H54 (cell line): ENCODE measurements at regions not wholly inside any gene's neighbourhood (a gene's known extent, or its start where the extent isn't known, plus 50 kb on each side); places are given as distances from the start of the nearest gene placed in this dataset.

Experiments used
- DNase-seq: peaks from one replicate; pipeline ENCODE4 v3.0.0; 2011; ENCODE audit warnings: low spot score, mixed read lengths; ENCODE audit not compliant: insufficient read length
- FAIRE-seq: peaks from 3 replicates; lab custom pipeline; 2011; peaks lifted over from hg19 to GRCh38; lab: Jason Lieb, UNC
- POLR2A ChIP-seq: IDR thresholded peaks from 2 replicates; pipeline ENCODE4 v1.6.1; 2011; ENCODE audit warnings: low read depth, mild to moderate bottlenecking, low read length

DNA sequence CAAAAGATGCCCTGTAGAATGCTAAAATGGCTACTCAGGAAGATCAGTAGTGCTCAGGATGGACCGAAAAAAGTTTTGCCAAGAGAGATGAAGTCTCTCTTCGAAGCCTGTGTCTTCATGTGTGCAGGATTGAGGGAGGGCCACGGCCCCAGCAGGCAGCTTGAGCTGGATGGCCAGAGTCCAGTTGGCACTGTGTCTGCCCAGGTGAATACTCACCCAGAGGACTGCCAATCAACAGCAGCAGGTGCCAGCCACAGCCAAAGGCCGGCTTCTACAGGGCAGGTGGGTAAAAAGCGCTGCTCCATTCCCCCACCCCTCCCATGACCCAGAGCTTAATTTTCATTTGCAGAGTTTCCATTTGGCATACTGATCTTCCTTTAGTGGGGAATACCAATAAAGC, 287.9 kb upstream of the ZNF608 start:
- FAIRE-seq, result no peak
- no peak for TF ChIP-seq POLR2A
- DNase-seq, result no peak

GRCh38 chr5:125036494-125036893, 290.1 kb upstream of the ZNF608 start:
- no peak for DNase-seq
- no peak for TF ChIP-seq POLR2A
- no peak for FAIRE-seq

DNA sequence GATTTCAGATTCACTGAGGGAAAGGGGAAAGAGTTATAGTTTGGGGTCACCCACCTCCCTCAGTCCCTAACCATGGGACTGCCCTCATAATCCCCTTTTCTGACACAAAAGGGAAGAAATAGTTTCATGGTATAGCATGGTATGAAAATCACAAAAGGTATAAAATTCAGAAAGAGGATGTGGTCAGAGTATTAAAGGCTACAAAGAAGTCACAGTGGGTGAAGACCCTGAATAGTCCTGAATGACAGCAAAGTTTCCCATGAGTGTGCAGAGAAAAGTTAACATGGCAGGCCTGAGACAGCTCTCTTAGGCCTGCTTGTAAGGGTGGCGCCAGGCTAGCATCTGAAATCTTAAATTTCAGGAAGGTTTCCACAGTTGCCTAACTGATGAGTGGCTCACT, 290.6 kb upstream of the ZNF608 start:
- FAIRE-seq (no peak), DNase-seq (no peak)
- TF ChIP-seq POLR2A, result no peak

DNA sequence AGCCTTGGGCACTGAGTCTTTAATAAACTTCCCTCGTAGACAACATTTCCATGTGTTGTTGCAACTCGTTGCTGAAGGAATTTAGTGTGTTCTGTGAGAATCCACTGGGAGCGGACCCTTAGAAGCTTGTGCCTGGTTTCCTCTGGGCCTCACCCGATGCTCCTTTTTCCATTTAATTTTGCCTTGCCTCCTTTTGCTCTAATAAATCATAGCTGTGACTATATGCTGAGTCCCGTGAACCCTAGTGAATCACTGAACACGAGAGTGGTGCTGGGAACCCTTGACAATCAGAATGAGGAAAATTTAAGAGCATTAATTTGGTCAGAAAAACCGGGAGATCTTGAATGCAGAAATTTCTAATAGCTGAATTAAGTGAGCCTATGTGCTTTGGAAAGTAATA, 291.1 kb upstream of the ZNF608 start:
- no peak for TF ChIP-seq POLR2A
- DNase-seq (no peak), FAIRE-seq (no peak)

GRCh38 chr5:125038477-125038876, 292.0 kb upstream of the ZNF608 start:
- DNase-seq, result no peak
- FAIRE-seq, result no peak
- no peak for TF ChIP-seq POLR2A

DNA sequence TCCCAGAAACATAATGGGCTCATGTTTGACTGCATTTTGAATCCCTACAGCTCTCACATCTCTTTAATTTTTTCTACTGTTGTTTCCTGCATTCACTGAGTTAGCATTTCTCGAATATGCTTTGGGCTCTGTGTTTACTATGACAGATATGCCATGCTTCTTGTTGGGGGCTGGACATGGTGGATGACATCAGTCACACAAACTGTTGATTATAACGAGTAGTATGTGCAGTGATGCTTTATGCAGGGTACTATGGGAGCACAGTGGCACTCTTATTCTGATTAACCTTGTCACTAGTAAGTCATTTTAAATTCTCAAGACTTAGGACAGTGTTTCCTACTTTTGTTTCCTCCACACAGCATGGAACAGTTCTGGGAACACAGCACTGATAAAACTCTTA, 295.4 kb upstream of the ZNF608 start:
- FAIRE-seq, result no peak
- no peak for TF ChIP-seq POLR2A

GRCh38 chr5:125042261-125042890, 295.9 kb upstream of the ZNF608 start:
- FAIRE-seq (no peak), DNase-seq (no peak)
- TF ChIP-seq POLR2A, result no peak

More for the DNA sequence above, 295.4 kb upstream of the ZNF608 start:
- DNase-seq, result no peak

- FAIRE-seq, result peak; percentile 76
- TF ChIP-seq POLR2A, result no peak
- peak; percentile 11 for DNase-seq
Measured at GRCh38 chr5:125043781-125044391, 297.4 kb upstream of the ZNF608 start.

- no peak for FAIRE-seq
- TF ChIP-seq POLR2A, result no peak
Measured at GRCh38 chr5:125044491-125045282, 298.2 kb upstream of the ZNF608 start.

GRCh38 chr5:125045646-125046045, 299.2 kb upstream of the ZNF608 start:
- no peak for FAIRE-seq
- no peak for TF ChIP-seq POLR2A
- DNase-seq, result no peak

More at GRCh38 chr5:125044491-125045282, 298.2 kb upstream of the ZNF608 start:
- no peak for DNase-seq

DNA sequence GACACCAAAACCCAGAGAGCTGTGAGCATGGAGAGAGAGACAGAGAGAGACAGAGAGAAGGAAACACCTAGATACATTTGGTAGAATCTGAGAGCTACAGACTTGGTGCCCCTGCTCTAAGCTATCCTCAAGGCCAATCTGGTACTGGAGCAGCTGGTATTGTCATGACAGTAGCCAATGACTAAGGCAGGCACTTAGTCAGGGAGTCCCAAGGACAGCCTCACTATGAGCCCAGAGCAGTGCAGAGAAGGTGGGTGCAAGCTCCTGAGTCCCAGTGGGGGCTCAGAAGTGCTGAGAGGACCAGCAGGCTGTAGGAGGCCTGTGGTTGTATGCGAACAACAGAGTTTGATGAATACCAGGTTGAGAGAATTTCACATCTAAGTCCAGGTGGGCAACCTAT, 300.4 kb upstream of the ZNF608 start:
- FAIRE-seq (no peak), DNase-seq (no peak)
- TF ChIP-seq POLR2A, result no peak

GRCh38 chr5:125047871-125048270, 301.4 kb upstream of the ZNF608 start:
- no peak for TF ChIP-seq POLR2A
- FAIRE-seq, result no peak
- no peak for DNase-seq

DNA sequence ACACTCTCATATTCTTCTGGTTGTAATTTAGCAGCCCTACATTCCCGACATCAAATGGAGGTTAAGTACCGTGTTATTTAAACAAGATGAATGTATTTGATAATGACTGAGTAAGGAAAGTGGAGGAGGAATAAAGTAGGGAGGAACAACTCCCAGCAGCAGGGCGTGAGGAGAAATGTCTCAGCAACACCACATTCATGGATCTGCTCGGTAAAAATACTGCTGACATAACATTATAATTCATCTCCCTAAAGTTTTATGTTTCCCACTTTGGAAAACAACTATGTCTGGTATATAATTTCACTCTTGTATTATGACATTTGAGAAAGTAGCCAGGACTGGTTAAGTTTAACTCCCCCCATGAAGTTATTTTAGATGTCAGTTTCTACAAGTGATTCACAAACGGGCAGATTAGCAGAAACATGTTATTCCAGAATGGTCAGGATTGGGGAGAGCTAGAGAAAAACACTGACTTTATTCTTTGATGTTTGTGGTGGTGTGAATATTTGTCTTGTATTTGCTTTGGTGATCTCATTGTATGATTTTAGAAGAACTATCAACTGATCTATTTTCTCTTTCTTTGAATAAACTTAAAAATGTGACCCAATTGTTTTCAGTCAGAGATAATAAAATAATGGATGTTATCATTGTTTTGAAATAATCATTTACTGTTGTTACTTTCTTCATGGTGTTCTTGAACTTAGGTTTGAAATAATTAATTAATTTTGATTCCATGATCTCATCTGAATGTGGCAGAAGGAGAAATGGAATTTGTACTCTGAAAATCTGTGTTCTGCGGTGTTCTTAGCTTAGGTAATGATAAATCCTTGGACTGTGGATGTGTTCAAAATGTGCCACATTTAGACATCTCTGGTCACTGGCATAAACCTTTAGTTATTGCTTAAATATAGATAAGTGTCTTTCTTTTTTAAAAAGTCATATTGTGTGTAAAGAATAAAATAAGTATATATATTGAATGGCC, 303.6 kb upstream of the ZNF608 start:
- FAIRE-seq (no peak), DNase-seq (no peak)
- no peak for TF ChIP-seq POLR2A
